ENCODE measurements at regions not wholly inside any gene's neighbourhood (a gene's known extent, or its start where the extent isn't known, plus 50 kb on each side); places are given as distances from the start of the nearest gene placed in this dataset.
"Not testable (repeated sequence)": the region's sequence is repeated elsewhere in the genome, so short reads cannot be mapped to it uniquely, and the experiment has no call there.

GRCh38 chr6:51269876-51270275 lies 451.2 kb downstream of the TFAP2B start:
- ATAC-seq (no peak), DNase-seq (no peak)
- intact Hi-C loops (cut with DNase I): no loop called here

- DNase-seq: no peak
- no peak for ATAC-seq
- intact Hi-C loops (cut with DNase I): no loop called here
Measured at GRCh38 chr6:51271615-51272014, 452.9 kb downstream of the TFAP2B start.

DNA sequence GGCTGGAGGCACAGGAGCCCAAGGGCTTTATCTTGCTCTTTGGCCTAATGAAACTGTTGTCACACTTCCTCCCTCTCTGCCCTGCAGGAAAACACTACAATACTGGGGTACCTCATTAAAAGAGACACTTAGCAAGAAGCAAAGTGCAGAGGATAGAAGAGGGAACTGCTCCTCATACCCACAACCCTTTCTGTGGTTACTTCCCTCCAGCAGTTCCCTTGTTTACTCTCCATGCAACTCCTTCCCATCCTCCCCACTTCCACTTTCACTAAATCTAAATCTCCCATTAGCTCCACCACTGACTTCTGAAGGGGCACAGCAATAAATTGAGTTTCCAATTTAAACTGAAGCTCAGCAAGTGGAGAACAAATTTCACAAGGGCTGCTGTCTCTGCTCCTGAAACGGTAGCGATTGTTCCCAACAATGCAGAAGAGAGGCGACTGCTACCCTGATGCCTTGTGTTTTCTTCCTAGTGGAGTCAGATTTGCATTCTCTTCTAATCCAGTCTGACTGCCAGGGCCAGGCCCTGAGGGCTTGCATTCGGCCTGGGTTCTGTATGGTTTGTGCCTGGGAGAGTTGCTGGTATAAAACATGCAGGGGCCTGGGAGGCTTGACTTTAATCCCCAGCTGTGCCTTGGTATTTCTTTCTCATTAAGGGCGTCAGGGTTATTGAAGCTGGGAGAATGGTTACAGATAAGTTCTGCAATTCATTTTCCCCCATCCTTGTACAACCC lies 454.7 kb downstream of the TFAP2B start:
- intact Hi-C loops (cut with DNase I): no loop called here
- DNase-seq (no peak), ATAC-seq (peak; percentile 44 to 86)

DNA sequence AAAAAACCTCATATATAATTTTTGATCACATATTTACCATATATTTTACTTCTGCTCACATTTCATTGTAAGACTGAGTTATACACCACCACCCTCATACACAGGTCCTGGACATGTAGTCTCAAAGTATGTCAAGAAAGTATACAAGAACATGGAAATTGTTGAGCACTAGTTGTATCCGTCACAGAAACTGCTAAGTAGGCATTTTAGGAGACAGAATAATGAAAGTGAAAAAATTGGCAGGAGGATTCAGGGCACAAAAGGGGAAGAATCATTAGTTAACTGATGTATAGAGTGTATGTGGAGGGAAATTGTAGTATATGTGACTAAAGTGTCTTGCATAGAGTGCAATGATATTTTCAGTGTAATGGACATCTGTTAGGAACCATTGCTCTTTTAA lies 458.8 kb downstream of the TFAP2B start:
- ATAC-seq (no peak), DNase-seq (no peak)
- intact Hi-C loops (cut with DNase I): no loop called here

GRCh38 chr6:51282026-51282425 lies 463.4 kb downstream of the TFAP2B start:
- ATAC-seq (no peak), DNase-seq (no peak)
- intact Hi-C loops (cut with DNase I): no loop called here

DNA sequence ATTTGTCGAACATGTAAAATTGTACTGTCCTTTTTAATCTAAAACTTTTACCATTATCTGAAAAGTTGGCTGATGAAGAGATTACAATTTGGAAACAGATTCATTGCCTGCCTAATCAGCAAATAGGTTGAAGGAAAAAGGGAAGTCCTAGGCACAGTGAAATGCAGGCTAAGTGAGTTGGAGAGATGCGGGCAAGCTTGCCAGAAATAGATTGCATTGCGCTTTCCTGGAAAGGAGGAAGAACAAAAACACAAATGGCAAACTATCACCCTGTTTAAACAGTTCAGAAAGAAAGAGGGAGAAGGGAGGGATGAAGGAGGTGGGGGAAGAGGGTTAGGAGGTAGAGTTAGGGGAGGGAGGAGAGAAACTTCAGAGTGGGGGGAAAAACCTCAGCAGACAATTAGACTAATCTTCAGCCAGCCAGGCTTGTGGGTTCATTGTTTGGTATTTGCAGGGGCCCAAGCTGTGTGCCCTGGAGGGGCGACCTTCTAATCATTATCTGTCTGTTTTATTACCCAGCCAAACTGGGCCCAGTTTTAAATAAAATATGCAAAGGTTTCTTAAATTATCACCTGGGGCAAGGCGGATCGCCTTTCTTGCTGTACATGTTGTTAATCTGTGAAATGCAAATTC lies 465.2 kb downstream of the TFAP2B start:
- no peak for DNase-seq
- intact Hi-C loops (cut with DNase I): no loop called here
- ATAC-seq: no peak

DNA sequence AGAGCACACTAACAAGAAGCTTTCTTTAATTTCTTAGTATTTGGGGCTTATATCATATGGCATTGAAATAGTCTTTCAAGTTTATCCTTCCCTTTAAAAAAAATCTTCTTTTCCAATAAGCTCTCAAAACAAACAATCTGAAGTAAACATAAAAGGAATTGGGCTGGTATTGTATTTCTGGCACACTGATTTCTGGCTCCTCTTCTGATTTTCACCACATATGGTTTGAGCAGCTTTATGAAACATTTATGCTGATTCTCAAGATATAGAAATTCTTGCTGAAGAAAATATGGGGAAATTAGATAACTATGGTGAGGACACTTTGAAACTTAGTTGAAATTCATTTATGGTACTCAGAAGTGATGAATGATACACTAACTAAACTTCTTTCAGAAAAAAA lies 467.2 kb downstream of the TFAP2B start:
- intact Hi-C loops (cut with DNase I): no loop called here
- ATAC-seq (no peak), DNase-seq (no peak)

DNA sequence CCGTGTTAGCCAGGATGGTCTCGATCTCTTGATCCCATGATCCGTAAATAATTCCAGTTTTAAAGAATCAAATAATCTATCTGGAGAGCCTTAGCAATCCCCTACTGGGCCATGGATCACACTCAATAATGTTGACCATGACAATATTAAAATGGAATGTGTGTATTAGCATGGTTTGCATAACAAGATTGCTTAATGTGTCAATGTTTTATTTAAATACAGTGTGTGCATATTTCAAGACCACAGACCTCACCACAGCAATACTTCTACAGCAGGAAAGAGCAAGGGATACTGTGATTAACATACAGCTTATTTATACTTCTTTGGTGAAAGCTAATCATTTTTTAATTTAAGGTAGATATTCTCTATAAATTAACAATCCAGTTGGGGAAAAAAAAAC lies 470.4 kb downstream of the TFAP2B start:
- no peak for ATAC-seq
- intact Hi-C loops (cut with DNase I): no loop called here

DNA sequence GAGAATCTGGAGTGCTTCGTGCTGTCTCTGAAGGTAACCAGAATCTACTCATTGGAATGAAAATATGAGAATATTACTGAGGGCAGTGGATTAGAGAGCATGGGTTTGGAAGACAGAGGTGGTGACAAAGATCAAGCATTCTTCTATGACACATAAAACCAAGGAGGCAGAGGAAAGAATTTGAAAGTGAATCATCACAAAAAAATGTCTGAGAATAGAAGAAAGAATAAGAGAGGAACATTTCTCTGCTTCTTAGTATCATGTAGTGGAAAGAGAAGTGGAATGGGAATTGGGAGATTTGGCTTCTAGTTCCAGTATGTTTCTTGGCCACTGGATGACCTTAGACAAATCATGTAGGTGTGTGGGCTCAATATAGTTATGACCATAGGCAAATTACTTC lies 474.0 kb downstream of the TFAP2B start:
- DNase-seq (no peak), ATAC-seq (no peak)
- intact Hi-C loops (cut with DNase I): no loop called here

More for the DNA sequence above, 470.4 kb downstream of the TFAP2B start:
- DNase-seq: no peak

GRCh38 chr6:51299621-51300380 lies 481.1 kb downstream of the TFAP2B start:
- DNase-seq (no peak), ATAC-seq (no peak)
- intact Hi-C loops (cut with DNase I): no loop called here

DNA sequence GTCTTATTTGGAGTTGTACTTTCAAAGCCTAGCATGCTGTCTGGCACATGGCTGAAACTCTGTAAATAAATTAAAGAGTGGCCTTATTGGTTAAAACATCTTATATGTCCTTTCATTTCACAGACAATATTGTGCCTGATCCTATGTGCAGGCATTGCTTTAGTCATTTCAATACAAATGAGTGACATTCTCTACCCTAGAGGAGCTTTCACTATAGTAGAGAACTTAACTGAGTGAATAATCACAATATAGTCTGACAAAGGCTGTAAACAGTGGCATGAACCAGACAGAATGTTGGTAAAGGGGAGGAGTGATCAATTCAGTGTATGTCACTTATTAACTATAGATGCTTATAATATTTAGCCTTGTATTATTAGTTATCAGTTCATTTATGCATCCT lies 481.8 kb downstream of the TFAP2B start:
- DNase-seq (no peak), ATAC-seq (no peak)
- intact Hi-C loops (cut with DNase I): no loop called here

- intact Hi-C loops (cut with DNase I): no loop called here
Measured at GRCh38 chr6:51301962-51302361, 483.3 kb downstream of the TFAP2B start.

DNA sequence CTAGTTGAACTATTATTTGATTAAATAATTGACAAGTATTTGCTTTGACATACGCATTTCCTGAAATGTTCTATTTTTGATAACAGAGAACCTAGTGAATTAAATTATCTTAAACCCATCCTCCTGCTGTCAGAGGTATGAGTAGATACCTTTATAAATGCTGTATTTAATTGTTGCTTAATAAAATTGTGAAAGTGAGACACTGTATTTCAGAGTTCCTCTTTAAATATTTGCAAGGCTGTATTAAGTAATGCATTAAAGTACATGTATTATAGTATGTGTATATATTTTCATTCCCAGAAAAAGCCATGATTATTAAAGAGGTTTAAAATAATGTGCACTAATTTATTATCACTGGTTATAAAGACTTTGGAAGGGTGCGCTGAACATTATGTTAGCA lies 483.8 kb downstream of the TFAP2B start:
- ATAC-seq: no peak
- no peak for DNase-seq
- intact Hi-C loops (cut with DNase I): no loop called here

More at GRCh38 chr6:51301962-51302361, 483.3 kb downstream of the TFAP2B start:
- ATAC-seq: no peak
- DNase-seq: no peak

- no peak for ATAC-seq
- intact Hi-C loops (cut with DNase I): no loop called here
- no peak for DNase-seq
Measured at GRCh38 chr6:51303338-51303737, 484.7 kb downstream of the TFAP2B start.

GRCh38 chr6:51314965-51315364 lies 496.3 kb downstream of the TFAP2B start:
- ATAC-seq: no peak
- intact Hi-C loops (cut with DNase I): no loop called here
- no peak for DNase-seq

- ATAC-seq (no peak), DNase-seq (no peak)
- intact Hi-C loops (cut with DNase I): no loop called here
Measured at GRCh38 chr6:51318674-51319073, 500.0 kb downstream of the TFAP2B start.

DNA sequence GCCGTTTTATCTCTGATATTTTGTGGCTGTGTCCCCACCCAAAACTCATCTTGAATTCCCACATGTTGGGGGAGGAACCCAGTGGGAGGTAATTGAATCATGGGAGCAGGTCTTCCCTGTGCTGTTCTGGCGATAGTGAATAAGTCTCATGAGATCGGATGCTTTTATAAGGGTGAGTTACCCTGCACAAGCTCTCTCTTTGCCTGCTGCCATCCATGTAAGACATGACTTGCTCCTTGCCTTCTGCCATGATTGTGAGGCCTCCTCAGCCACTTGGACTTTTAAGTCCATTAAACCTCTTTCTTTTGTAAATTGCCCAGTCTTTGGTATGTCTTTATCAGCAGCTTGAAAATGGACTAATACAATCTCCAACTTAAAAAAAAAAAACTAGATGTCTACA lies 502.8 kb downstream of the TFAP2B start:
- ATAC-seq; DNase-seq; intact Hi-C loops (cut with DNase I): not testable (repeated sequence)

GRCh38 chr6:51322505-51322904 lies 503.8 kb downstream of the TFAP2B start:
- no peak for ATAC-seq
- no peak for DNase-seq
- intact Hi-C loops (cut with DNase I): no loop called here

- no peak for ATAC-seq
- DNase-seq: no peak
- intact Hi-C loops (cut with DNase I): no loop called here
Measured at GRCh38 chr6:51323056-51323455, 504.4 kb downstream of the TFAP2B start.

GRCh38 chr6:51330971-51331370 lies 512.3 kb downstream of the TFAP2B start:
- DNase-seq: no peak
- ATAC-seq: no peak
- intact Hi-C loops (cut with DNase I): no loop called here
